Gastrocnemius medialis (tissue), 4 donors: ENCODE measurements at regions not wholly inside any gene's neighbourhood (a gene's known extent, or its start where the extent isn't known, plus 50 kb on each side); places are given as distances from the start of the nearest gene placed in this dataset.

ENCODE experiments used
- ATAC-seq, 2 donors: fragments of 150-250 bp; one replicate each; pipeline ENCODE4 v1.9.1; 2016
- DNase-seq, 2 donors: peaks; one replicate each; pipeline ENCODE4 v3.0.0-alpha.2; 2019
- H3K27ac ChIP-seq, 4 donors: fragments of 200-600 bp; sonication (generic); 1 replicate in 1 of 4; 2 replicates in 3 of 4; pipeline ENCODE4 v1.5.1; 2016 to 2018; ENCODE audit warnings: mild to moderate bottlenecking in 2 of 4, moderate library complexity in 1 of 4
- H3K27me3 ChIP-seq, 3 donors: fragments of 200-600 bp; sonication (generic) in 2 of 3; 1 replicate in 1 of 3; 2 replicates in 2 of 3; pipeline versions ENCODE4 v1.5.1 to v1.6.0; 2016 to 2019; ENCODE audit warnings: mild to moderate bottlenecking in 1 of 3, moderate library complexity in 1 of 3
- H3K36me3 ChIP-seq, 2 donors: fragments of 200-600 bp; sonication (generic) in 1 of 2; one replicate each; pipeline ENCODE4 v1.5.1; 2017 to 2018
- H3K4me1 ChIP-seq, 2 donors: fragments of 200-600 bp; sonication (generic) in 1 of 2; one replicate each; pipeline ENCODE4 v1.5.1; 2016 to 2017; ENCODE audit warnings: mild to moderate bottlenecking in 2 of 2
- H3K4me3 ChIP-seq, 4 donors: fragments of 200-600 bp; sonication (generic) in 3 of 4; 1 replicate in 1 of 4; 2 replicates in 3 of 4; pipeline ENCODE4 v1.5.1; 2016 to 2019; ENCODE audit warnings: mild to moderate bottlenecking in 2 of 4
- H3K9me3 ChIP-seq, 3 donors: fragments of 200-600 bp; sonication (generic) in 2 of 3; 1 replicate in 1 of 3; 2 replicates in 2 of 3; pipeline ENCODE4 v1.5.1; 2016 to 2019
- CTCF ChIP-seq, 5 experiments: fragments of 450-650 bp in 3 of 5; fragments of 200-600 bp in 2 of 5; sonication (generic) in 2 of 5; IDR thresholded peaks in 4 of 5; conservative IDR thresholded peaks in 1 of 5; 1 replicate in 4 of 5; 2 replicates in 1 of 5; pipeline ENCODE4 v1.5.1; 2016 to 2019; ENCODE audit warnings: antibody characterized with exemption in 5 of 5, mild to moderate bottlenecking in 3 of 5, moderate library complexity in 3 of 5
- POLR2A ChIP-seq, 2 donors: fragments of 450-650 bp; IDR thresholded peaks; one replicate each; pipeline ENCODE4 v1.6.1; 2017; ENCODE audit warnings: antibody characterized with exemption in 2 of 2, mild to moderate bottlenecking in 2 of 2, moderate library complexity in 2 of 2
- in situ Hi-C, 4 donors: fragments of 200-750 bp; cut with MboI; loops; one replicate each; pipeline versions ENCODE4 v1.15.0 to v1.8.0; 2017; ENCODE audit warnings: low sequenced_read_pairs in 4 of 4
- intact Hi-C: fragments of 100-400 bp; cut with DNase I; formaldehyde crosslinking; loops from one replicate; pipeline ENCODE4 v1.15.1; 2023; ENCODE audit warnings: low total_unique reads

GRCh38 chr3:25349828-25350724 lies 78.0 kb upstream of the RARB start:
- no peak overlapping the region for H3K4me3 ChIP-seq
- H3K27me3 ChIP-seq = no peaks in the 10 kb centered on the region
- no peaks in the 10 kb centered on the region for H3K36me3 ChIP-seq
- in situ Hi-C loops (no loop called here), intact Hi-C loops (no loop called here)
- no peak for TF ChIP-seq POLR2A (IDR thresholded peaks at IDR 0.05)
- no peak for TF ChIP-seq CTCF (IDR thresholded peaks at IDR 0.05 in 4 of 5, conservative IDR thresholded peaks at IDR 0.05 in 1 of 5)
- no peak for DNase-seq
- H3K9me3 ChIP-seq = no peaks in the 10 kb centered on the region
- H3K4me1 ChIP-seq = no peaks in the 10 kb centered on the region
- no peak for ATAC-seq
- no peak overlapping the region for H3K27ac ChIP-seq

- ATAC-seq (no peak), DNase-seq (no peak)
- H3K27me3 ChIP-seq = no peaks in the 10 kb centered on the region
- intact Hi-C loops = no loop called here
- in situ Hi-C loops = no loop called here
- H3K27ac ChIP-seq = no peak overlapping the region
- no peaks in the 10 kb centered on the region for H3K4me1 ChIP-seq
- no peaks in the 10 kb centered on the region for H3K9me3 ChIP-seq
- H3K4me3 ChIP-seq = no peak overlapping the region
- TF ChIP-seq CTCF (IDR thresholded peaks at IDR 0.05 in 4 of 5, conservative IDR thresholded peaks at IDR 0.05 in 1 of 5) (no peak), POLR2A (IDR thresholded peaks at IDR 0.05) (no peak)
- no peaks in the 10 kb centered on the region for H3K36me3 ChIP-seq
Observed at GRCh38 chr3:25350725-25351114, 77.3 kb upstream of the RARB start.

GRCh38 chr3:25354071-25354470 lies 74.0 kb upstream of the RARB start:
- Histone ChIP-seq H3K9me3 (no peaks in the 10 kb centered on the region), H3K36me3 (no peaks in the 10 kb centered on the region), H3K4me1 (no peaks in the 10 kb centered on the region), H3K4me3 (no peak overlapping the region), H3K27me3 (no peaks in the 10 kb centered on the region), H3K27ac (no peak overlapping the region)
- intact Hi-C loops = no loop called here
- DNase-seq (no peak), ATAC-seq (no peak)
- in situ Hi-C loops = no loop called here
- TF ChIP-seq POLR2A (IDR thresholded peaks at IDR 0.05) = no peak
- TF ChIP-seq CTCF (IDR thresholded peaks at IDR 0.05 in 4 of 5, conservative IDR thresholded peaks at IDR 0.05 in 1 of 5) = no peak

GRCh38 chr3:25355034-25355885 lies 72.8 kb upstream of the RARB start:
- no peaks in the 10 kb centered on the region for H3K4me1 ChIP-seq
- intact Hi-C loops (no loop called here), in situ Hi-C loops (no loop called here)
- no peak overlapping the region for H3K4me3 ChIP-seq
- no peak overlapping the region for H3K27ac ChIP-seq
- ATAC-seq (no peak), DNase-seq (no peak)
- no peaks in the 10 kb centered on the region for H3K36me3 ChIP-seq
- H3K9me3 ChIP-seq = no peaks in the 10 kb centered on the region
- H3K27me3 ChIP-seq = no peaks in the 10 kb centered on the region
- no peak for TF ChIP-seq POLR2A (IDR thresholded peaks at IDR 0.05)
- TF ChIP-seq CTCF (IDR thresholded peaks at IDR 0.05 in 4 of 5, conservative IDR thresholded peaks at IDR 0.05 in 1 of 5) = no peak
